Erythroblast (primary cell): ENCODE measurements at regions not wholly inside any gene's neighbourhood (a gene's known extent, or its start where the extent isn't known, plus 50 kb on each side); places are given as distances from the start of the nearest gene placed in this dataset.
A peak's percentile ranks its signal among the peaks of the same experiment; 100 is the strongest.

Experiments used
- DNase-seq, 2 experiments: peaks; one replicate each; lab custom pipeline; 2025; lab: John Stamatoyannopoulos, UW
- GATA1 ChIP-seq: IDR thresholded peaks from 2 replicates; pipeline ENCODE4 v1.6.1; 2011; ENCODE audit warnings: low read depth, mild to moderate bottlenecking, control low read depth, low read length, moderate library complexity
- POLR2A ChIP-seq: IDR thresholded peaks from 2 replicates; pipeline ENCODE4 v1.6.1; 2011; ENCODE audit warnings: mild to moderate bottlenecking, low read length

DNA sequence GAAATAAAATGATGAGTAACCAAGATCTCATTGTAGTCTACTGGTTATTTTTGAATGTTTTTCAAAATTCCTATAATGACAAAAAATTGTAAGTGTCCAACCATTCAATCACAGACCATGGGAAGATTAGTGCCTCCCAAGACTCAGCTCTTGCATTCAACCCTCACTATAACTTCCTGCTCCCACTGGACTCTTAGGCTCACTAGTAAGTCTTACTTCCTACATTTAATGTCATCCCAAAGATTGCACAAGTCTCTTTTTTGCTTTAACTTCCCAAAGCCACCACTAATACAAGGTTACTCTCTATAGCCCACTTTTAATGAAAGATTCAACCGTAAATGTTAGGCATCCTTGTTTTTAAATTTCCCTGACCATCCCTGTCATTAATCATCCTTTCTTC, 111.9 kb upstream of the NRBF2 start:
- no peak for TF ChIP-seq POLR2A
- TF ChIP-seq GATA1, result no peak

DNA sequence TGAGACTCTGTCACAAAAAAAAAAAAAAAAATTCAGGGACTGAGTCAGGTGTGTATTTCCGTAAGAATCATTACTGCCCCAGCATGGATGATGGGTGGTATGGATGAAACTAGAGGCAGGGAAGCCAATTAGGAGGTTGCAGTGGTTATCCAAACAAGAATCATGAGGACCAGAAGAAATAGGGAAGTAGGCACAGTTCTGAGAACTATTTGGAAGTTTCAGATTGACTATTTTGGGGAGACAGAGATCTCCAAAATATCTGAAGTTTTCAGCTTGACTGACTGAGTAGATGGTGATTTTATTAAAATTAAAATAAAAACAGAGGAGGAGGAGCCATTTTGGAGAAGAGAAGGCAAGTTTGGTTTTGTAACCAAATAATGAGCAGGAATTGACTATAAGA, 119.4 kb upstream of the NRBF2 start:
- no peak for TF ChIP-seq GATA1
- no peak for TF ChIP-seq POLR2A
- DNase-seq, result no peak

More for the DNA sequence above, 111.9 kb upstream of the NRBF2 start:
- no peak for DNase-seq

- no peak for DNase-seq
- TF ChIP-seq POLR2A (no peak), GATA1 (no peak)
Observed at GRCh38 chr10:63012623-63013022, 120.5 kb upstream of the NRBF2 start.

DNA sequence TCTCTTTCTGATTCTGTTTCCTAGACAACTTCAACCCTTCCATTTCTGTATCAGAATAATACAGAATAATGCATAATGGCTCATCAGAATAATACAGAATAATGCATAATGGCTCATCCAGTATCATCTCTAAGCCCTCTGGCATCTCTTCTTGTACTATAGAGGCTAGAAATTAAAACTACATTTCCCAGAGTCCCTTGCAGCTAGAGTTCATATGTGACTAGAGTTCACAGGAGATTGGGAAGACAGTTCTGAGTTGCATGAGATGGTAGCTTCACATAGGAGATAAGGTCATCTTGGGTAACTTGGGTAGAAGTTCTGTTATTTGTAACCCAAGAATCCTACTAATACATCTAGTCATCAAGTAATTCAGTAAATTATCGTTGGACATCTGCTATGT, 122.9 kb upstream of the NRBF2 start:
- TF ChIP-seq GATA1 (no peak), POLR2A (no peak)
- no peak for DNase-seq

DNA sequence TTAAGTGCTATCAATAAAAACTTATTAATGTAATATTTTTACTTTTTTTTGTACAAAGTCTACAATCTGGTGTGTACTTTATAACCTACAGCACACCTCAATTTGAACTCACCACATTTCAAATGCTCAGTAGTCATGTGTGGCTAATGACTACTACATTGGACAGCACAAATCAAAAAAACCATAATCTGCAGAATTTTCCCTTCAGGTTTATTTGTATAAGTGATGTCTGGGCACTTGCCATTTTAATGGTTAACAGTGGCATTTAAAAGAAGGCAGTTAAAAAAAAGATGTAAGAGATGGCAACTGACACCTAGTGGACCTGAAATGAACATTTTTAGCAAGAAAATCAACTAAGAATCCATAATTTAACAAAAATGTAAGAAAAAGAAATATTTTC, 124.6 kb upstream of the NRBF2 start:
- DNase-seq, result no peak

DNA sequence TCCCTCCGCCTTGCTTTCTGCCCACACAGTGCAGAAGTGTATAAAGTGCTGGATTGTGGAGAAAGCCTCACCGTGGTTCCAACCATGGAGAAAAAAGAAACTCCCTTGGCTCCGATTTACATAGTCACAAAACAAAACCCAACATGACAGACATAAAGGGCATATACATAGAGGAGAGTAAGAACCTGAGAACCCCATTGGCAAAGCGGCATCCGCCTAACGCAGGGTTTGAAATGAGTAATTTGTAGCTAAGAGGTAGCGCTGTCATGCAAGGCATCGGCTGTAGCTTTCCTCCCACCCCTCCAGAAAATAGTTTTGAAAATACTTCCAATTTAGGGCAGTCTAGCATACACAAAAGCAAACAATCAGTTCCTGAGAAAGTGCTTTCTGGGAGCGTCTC, 126.0 kb upstream of the NRBF2 start:
- DNase-seq, result no peak
- TF ChIP-seq GATA1, result no peak
- no peak for TF ChIP-seq POLR2A

More for the DNA sequence above, 124.6 kb upstream of the NRBF2 start:
- TF ChIP-seq POLR2A (no peak), GATA1 (no peak)

DNA sequence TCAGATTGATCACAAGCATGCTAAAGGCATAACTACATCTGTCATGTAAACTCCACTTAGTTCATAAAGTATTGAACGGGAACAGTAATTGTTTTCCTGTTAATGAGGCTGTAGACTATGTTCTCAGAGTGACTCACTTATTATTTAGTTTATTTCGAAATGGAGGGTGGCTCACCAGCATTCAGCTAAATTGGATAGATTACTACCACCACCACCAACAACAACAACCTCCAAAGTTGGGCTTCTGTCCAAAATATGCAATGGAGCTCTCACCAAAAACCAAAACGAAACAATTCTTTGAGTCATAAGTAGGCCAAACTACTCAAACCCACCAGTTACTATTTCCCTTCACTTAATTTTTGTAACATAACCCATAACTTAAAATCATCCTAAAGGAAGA, 127.9 kb upstream of the NRBF2 start:
- no peak for DNase-seq
- no peak for TF ChIP-seq POLR2A
- no peak for TF ChIP-seq GATA1

- DNase-seq, result peak; percentile 1 to 6
Observed at GRCh38 chr10:63003816-63004453, 129.2 kb upstream of the NRBF2 start.

GRCh38 chr10:62996925-62997324, 136.2 kb upstream of the NRBF2 start:
- no peak for DNase-seq
- no peak for TF ChIP-seq GATA1
- no peak for TF ChIP-seq POLR2A

More at GRCh38 chr10:63003816-63004453, 129.2 kb upstream of the NRBF2 start:
- TF ChIP-seq POLR2A (no peak), GATA1 (no peak)

DNA sequence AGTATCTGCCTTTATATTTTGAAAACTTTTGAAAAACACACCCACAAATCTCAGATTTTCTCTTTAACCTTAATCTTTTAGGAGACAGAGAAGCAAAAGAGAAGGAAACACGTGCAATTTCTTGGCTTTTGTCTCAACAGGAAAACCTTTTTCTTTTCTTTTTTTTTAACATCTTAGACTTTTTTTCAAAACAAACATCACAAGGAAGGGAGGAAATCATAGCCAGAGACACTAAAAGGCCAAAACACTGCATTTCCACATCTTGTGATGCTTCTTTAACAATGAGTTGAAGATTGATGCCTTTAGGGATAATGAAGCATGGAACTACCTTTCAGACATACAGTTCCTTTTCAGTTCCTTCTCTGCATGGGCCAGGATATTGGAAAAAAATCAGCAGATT, 136.6 kb upstream of the NRBF2 start:
- DNase-seq, result no peak
- no peak for TF ChIP-seq GATA1
- TF ChIP-seq POLR2A, result no peak

DNA sequence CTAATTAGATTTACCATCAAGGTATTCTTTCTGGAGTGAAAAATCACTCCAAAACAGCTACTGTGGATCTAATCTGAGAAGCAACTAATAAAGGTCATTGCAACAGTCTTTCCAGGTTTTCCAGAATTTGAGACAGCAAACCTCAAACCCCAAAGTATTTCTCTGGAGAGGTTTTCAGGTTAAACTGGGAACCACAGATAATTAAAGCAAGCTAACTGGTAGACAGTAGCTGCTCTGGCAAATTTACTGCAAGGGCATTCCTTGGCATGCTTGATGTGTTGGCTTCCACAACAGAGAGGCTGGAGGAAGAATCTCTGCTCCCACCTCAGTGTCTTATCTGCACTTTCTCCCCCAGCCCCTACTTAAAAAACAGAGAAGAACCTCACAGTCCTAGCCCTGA, 140.0 kb upstream of the NRBF2 start:
- TF ChIP-seq GATA1 (no peak), POLR2A (no peak)
- DNase-seq, result no peak

DNA sequence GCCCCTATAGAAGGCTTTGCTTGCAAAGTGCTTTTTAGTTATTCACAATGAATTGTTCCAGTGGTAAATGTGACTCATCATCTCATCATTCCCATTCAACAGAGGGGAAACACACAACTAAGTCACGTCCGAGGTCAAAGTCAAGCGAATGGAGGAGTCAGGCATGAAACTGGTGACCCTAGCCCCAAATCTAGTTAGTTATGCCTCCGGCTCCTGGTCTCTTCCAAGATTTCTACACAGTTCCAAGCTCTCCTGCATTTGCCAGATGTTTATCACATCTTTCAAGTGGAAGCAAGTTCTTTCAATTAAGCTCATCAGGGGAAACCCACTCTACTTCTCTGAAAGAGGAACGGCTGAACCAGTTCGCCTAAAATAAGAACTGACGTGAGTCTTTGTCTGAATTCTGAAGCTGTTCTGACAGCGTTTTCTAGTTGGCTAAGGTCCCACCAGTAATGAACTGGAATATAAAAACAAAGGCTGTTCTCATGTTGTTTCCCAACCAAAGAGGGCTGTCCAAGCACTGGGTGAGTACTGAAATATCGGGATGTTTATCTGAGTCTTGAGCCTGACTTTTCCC, 140.9 kb upstream of the NRBF2 start:
- TF ChIP-seq POLR2A, result no peak
- no peak for TF ChIP-seq GATA1
- DNase-seq, result no peak

DNA sequence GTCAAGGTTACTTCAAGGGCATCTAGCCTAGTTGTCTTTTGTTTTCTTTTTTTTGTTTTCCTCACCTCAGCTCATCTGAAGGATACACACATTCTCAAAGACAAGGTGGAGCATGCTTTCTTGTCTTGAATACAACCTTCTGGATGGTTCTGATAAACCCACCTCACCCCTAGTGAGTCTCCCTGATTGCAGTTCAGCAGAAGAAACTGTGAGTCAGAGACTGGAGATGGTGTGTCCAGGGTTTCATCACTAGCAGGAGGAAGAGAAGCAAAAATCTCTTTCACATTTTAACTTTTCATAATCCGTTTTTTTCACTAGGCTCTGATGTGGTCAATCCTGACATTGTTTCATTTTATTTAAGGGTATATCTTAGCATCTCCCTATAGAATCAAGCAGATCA, 143.0 kb upstream of the NRBF2 start:
- no peak for TF ChIP-seq GATA1
- no peak for TF ChIP-seq POLR2A
- DNase-seq, result no peak

- no peak for DNase-seq
- TF ChIP-seq POLR2A (no peak), GATA1 (no peak)
Observed at GRCh38 chr10:62985807-62986600, 147.1 kb upstream of the NRBF2 start.
